ENCODE measurements at regions not wholly inside any gene's neighbourhood (a gene's known extent, or its start where the extent isn't known, plus 50 kb on each side); places are given as distances from the start of the nearest gene placed in this dataset.

GRCh38 chr13:73299787-73300186 is 241.0 kb downstream of the KLF5 start:
- no peak for TF ChIP-seq CTCF (IDR thresholded peaks at IDR 0.05; ENCODE audit: extremely low read depth, insufficient read depth, missing control alignments)
- in situ Hi-C loops (cut with MboI; ENCODE audit: low pct_unique_long_range_greater_than_20kb, low sequenced_read_pairs, unreplicated experiment) = no loop called here
- no peak for DNase-seq (ENCODE audit: low spot score)

DNA sequence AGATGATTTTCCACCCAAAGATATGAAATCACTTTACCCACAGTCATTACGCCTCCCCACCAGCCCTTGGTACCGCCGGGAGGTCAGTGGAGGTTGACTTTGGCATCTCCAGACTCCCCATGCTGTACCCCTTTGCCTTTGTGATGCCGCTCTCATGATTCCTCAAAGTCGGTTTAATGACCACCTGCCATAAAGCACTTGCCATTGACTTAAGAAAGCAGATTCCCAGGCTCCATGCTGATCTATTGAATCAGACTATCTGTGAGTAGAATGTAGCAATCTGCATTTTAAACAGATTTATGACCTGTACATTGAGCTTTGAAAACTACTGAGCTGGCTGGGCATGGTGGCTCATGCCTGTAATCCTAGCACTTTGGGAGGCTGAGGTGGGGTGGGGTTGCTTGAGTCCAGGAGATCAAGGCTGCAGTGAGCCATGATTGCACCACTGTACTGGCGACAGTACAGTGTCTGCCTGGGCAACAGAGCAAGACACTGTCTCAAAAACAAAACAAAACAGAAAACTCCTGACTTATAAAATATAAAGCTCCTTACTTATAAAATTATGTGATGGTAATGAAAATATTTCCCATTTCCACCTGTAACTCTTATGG is 235.2 kb downstream of the KLF5 start:
- DNase-seq (ENCODE audit: low spot score) = no peak
- in situ Hi-C loops (cut with MboI; ENCODE audit: low pct_unique_long_range_greater_than_20kb, low sequenced_read_pairs, unreplicated experiment) = no loop called here
- no peak for TF ChIP-seq CTCF (IDR thresholded peaks at IDR 0.05; ENCODE audit: extremely low read depth, insufficient read depth, missing control alignments)

- no peak for TF ChIP-seq CTCF (IDR thresholded peaks at IDR 0.05; ENCODE audit: extremely low read depth, insufficient read depth, missing control alignments)
- no peak for DNase-seq (ENCODE audit: low spot score)
- in situ Hi-C loops (cut with MboI; ENCODE audit: low pct_unique_long_range_greater_than_20kb, low sequenced_read_pairs, unreplicated experiment) = no loop called here
These were observed 233.3 kb downstream of the KLF5 start for GRCh38 chr13:73292127-73292526.

DNA sequence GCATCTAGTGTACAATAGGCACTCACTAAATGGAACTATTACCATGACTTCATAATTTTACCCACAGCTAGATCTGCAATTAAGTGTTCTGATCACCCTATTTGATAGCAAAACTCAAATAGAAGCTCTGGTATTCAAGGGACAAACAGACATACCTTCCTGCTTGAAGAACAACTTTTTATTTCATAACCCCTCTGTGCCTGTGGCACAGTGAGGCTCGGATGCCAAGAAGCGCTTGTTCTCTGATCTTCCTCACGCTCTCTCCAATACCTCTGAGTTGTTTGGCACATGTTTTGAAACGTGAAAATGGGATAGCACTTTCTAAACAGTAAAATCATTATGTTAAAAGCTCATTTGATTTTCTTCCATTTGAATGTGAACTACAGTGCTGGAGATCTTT is 232.0 kb downstream of the KLF5 start:
- DNase-seq (ENCODE audit: low spot score) = no peak
- in situ Hi-C loops (cut with MboI; ENCODE audit: low pct_unique_long_range_greater_than_20kb, low sequenced_read_pairs, unreplicated experiment) = no loop called here
- no peak for TF ChIP-seq CTCF (IDR thresholded peaks at IDR 0.05; ENCODE audit: extremely low read depth, insufficient read depth, missing control alignments)

GRCh38 chr13:73288596-73288995 is 229.8 kb downstream of the KLF5 start:
- in situ Hi-C loops (cut with MboI; ENCODE audit: low pct_unique_long_range_greater_than_20kb, low sequenced_read_pairs, unreplicated experiment) = no loop called here
- DNase-seq (ENCODE audit: low spot score) = no peak
- no peak for TF ChIP-seq CTCF (IDR thresholded peaks at IDR 0.05; ENCODE audit: extremely low read depth, insufficient read depth, missing control alignments)

DNA sequence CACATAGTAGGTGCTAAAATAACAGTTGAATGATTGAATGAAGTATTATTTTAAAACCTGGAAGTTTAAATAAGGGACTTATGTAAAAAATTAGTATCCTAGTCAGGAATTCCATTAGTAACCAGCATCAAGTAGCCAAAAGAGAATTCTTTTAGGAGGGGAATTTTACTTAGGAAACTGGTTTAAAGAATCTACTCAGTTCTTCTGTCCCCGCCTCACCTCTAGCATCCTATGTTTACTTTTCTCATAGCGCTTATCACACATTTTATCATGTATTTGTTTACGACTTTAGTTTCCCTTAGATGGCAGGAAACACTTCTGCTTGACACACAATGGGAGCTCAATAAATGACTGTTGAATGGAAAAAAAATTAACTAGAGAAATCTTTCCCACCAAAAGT is 229.0 kb downstream of the KLF5 start:
- no peak for DNase-seq (ENCODE audit: low spot score)
- TF ChIP-seq CTCF (IDR thresholded peaks at IDR 0.05; ENCODE audit: extremely low read depth, insufficient read depth, missing control alignments) = no peak
- in situ Hi-C loops (cut with MboI; ENCODE audit: low pct_unique_long_range_greater_than_20kb, low sequenced_read_pairs, unreplicated experiment) = no loop called here
